Muscle of leg (tissue), 3 donors: ENCODE measurements at regions not wholly inside any gene's neighbourhood (a gene's known extent, or its start where the extent isn't known, plus 50 kb on each side); places are given as distances from the start of the nearest gene placed in this dataset.

Source experiments
- DNase-seq: peaks from one replicate; pipeline ENCODE4 v3.0.0; 2013
- H3K27ac ChIP-seq: one replicate; pipeline ENCODE4 v1.5.1; 2013; ENCODE audit warnings: mild to moderate bottlenecking, low read length, control low read depth
- H3K27me3 ChIP-seq: one replicate; pipeline ENCODE4 v1.6.1; 2013; ENCODE audit warnings: low read length; ENCODE audit not compliant: control insufficient read depth, insufficient read depth
- H3K36me3 ChIP-seq: one replicate; pipeline ENCODE4 v1.6.1; 2013; ENCODE audit warnings: low read length; ENCODE audit not compliant: control insufficient read depth, insufficient read depth
- H3K4me1 ChIP-seq: one replicate; pipeline ENCODE4 v1.6.1; 2013; ENCODE audit warnings: low read length; ENCODE audit not compliant: control insufficient read depth, insufficient read depth
- H3K4me3 ChIP-seq: one replicate; pipeline ENCODE4 v1.5.1; 2013; ENCODE audit warnings: low read length, control low read depth
- H3K9me3 ChIP-seq: replicated peaks from 2 replicates; pipeline ENCODE4 v1.6.1; 2013; ENCODE audit warnings: low read depth, low read length; ENCODE audit not compliant: control insufficient read depth
- WGBS: methylation state at CpG from one replicate; pipeline ENCODE4 v1.1.5; 2013; ENCODE audit warnings: missing lambda C conversion rate; ENCODE audit not compliant: insufficient coverage; 5-methylcytosine and 5-hydroxymethylcytosine counted together

DNA sequence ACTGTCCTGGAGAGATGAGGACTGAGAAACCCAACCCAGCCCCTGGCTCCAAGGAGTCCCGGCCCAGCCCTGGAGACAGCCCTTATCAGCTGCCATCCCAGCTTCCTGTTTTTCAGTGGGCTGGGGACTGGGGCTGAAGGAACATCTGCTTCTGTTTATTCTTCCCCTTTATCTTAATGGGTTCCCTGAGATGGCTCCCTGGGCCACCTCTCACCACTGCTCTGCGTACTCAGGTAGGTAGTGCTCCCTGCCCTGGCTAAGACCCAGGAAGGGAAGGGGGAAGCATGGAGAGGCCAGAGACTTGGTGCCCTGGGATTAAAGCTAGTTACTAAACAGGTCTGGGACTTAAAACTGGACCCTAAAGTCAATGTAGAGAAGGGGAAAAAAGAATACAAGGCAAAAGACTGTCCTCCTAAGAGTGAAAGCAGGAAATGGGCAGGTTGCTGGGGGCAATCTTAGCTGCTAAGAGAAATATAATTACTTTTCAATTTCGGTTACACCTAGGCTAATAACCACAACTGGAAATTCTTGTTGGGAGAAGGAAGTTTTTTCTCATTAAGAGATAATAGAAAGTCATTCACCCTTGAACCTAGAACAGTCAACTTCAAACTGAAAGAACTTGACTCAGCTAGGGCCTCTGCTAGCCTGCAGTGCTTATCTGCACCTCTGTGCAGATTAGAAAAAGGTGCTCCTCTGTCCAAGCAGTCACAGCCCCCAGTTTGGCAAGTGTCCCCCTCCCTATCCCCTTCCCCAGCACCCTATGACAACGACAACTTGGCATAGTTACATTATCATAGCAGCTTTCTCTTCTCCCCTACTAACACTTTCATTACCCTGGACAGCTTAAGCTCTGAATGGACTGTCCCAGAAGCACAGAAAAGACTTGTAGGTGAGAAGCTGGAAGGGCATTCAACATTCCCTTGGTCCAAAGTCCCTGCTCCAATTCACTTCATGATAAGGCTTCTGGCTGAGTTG is 65.6 kb upstream of the KDM7A start:
- WGBS, result 24% methylated on average over 2 of the region's 4 CpGs
- H3K4me3 ChIP-seq, result no peak overlapping the region
- H3K27ac ChIP-seq, result no peak overlapping the region
- no peaks in the 10 kb centered on the region for H3K4me1 ChIP-seq
- H3K36me3 ChIP-seq, result no peaks in the 10 kb centered on the region
- DNase-seq, result peak; percentile 37
- H3K9me3 ChIP-seq, result no peaks in the 10 kb centered on the region
- H3K27me3 ChIP-seq, result peaks cover 2% of the 10 kb centered on the region

DNA sequence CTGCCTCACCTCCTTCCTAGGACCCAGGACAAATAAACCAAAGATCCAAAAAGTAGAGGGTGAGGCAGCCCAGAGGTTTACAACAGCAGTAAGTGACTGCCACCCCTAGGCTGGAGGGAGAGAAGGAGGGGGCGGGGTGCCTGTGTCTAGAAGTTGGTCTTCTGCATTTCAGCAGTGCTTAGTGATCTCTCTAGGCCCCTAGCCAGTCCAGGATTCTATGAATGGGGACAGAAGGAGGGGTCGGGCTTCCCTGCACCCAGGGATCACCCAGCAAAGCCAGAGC is 62.8 kb upstream of the KDM7A start:
- Histone ChIP-seq H3K4me1 (no peaks in the 10 kb centered on the region), H3K4me3 (no peak overlapping the region), H3K27ac (no peak overlapping the region), H3K36me3 (no peaks in the 10 kb centered on the region), H3K9me3 (no peaks in the 10 kb centered on the region), H3K27me3 (peaks cover 2% of the 10 kb centered on the region)
- 86% methylated on average over 1 of the region's 2 CpGs for WGBS
- DNase-seq, result no peak

- Histone ChIP-seq H3K27ac (no peak overlapping the region), H3K4me3 (no peak overlapping the region), H3K9me3 (no peaks in the 10 kb centered on the region), H3K36me3 (no peaks in the 10 kb centered on the region), H3K27me3 (peaks cover 2% of the 10 kb centered on the region), H3K4me1 (no peaks in the 10 kb centered on the region)
- DNase-seq, result no peak
- WGBS, result 69% methylated on average over 5 of the region's 15 CpGs
Observed at GRCh38 chr7:140238778-140239652, 62.2 kb upstream of the KDM7A start.

DNA sequence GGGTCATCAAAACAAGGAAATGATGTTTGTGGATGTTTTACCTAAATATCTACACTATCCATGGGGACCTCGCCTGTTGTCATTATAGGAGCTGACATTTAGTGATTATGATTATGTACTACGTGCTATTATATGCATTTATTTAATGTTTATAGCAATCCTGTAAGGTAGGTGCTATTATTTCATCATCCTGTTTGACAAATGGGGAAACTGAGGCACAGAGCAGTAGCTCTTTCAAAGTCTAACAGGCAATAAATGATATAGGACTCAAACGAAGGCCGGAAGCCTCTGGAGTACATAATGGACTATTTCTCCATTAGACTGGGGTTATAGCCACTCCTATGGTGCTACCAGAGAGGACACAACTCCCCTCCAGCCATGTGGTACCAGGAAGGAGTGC is 60.6 kb upstream of the KDM7A start:
- H3K9me3 ChIP-seq, result no peaks in the 10 kb centered on the region
- WGBS, result no CpG with 5 or more reads among the region's 4 CpGs
- no peak for DNase-seq
- H3K4me3 ChIP-seq, result no peak overlapping the region
- H3K27ac ChIP-seq, result no peak overlapping the region
- H3K27me3 ChIP-seq, result peaks cover 2% of the 10 kb centered on the region
- H3K4me1 ChIP-seq, result no peaks in the 10 kb centered on the region
- no peaks in the 10 kb centered on the region for H3K36me3 ChIP-seq

DNA sequence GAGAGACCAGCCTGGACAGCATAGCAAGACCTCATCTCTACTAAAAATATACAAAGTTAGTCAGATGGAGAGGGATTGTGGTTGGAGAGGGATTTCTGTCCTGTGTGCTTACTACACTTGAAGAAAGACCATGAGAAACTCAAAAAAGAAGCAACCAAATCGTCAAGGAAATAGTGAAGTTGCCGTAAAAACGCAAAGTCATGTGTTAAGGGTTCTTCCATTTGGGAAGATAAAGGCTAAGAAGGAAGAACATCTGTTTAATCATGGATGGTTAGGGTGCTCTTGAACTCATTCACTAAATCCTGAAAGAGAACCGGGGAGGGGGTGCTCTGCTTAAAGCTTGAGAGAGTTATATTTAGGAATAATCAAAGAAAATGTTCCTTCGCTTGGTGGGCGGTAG is 59.8 kb upstream of the KDM7A start:
- peaks cover 3% of the 10 kb centered on the region for H3K4me1 ChIP-seq
- peaks cover 2% of the 10 kb centered on the region for H3K27me3 ChIP-seq
- H3K9me3 ChIP-seq, result no peaks in the 10 kb centered on the region
- H3K4me3 ChIP-seq, result no peak overlapping the region
- H3K36me3 ChIP-seq, result no peaks in the 10 kb centered on the region
- DNase-seq, result no peak
- H3K27ac ChIP-seq, result no peak overlapping the region
- 86% methylated on average over 6 of the region's 6 CpGs for WGBS

DNA sequence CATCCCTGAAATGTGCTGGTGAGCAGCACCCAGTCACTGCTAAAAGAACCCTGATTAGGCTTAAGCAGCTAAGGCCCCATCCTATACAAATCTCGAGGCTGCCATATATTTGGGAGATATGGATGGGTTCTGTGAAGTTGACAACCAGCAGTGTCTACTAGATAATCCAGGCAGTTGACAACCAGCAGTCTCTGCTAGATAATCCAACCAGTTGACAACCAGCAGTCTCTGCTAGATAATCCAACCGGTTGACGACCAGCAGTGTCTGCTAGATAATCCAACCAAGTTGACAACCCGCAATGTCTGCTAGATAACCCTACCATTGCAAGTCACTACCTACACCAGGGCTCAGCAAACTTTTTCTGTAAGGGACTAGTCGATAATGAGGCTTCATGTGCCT is 58.3 kb upstream of the KDM7A start:
- 100% methylated on average over 1 of the region's 5 CpGs for WGBS

DNA sequence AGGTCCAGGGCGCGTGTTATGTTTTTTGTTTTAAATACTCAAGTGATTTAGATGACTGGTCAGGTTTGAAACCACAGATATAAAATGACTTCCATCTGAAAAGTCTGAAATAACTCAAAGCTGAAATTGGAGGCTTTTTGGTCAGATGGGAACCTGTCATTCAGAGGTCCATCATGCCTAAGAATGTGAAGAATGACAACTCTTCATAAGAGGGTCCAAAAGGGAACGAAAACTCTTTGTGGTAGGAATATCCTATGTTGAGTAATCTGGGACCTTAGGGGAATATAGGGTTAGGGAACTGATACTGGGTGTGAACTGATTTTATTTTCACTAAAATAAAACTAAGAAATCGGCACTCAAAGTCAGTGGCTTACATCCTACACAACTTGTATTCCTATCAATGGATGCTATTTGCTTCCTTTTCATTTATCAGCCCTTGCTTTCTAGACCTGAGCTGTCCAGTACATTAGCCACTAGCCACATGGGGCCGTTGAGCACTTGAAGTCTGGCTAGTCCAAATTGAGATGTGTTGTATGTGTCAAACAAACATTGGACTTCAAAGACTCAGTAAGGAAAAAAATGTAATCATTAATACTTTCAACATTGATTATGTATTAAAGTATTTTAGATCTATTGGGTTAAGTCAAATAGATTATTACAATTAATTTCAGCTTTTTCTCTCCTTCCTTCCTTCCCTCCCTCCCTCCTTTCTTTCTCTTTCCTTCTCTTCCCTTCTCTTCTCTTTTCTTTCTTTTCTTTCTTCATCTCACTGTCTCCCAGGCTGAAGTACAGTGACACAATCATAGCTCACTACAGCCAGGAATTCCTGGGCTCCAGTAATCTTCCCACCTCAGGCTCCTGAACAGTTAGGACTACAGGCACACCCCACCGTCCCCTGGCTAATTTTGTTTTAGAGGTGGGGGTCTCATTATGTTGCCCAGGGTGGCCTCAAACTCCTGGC is 56.5 kb upstream of the KDM7A start:
- peaks cover 19% of the 10 kb centered on the region for H3K4me1 ChIP-seq
- H3K27ac ChIP-seq, result no peak overlapping the region
- no peaks in the 10 kb centered on the region for H3K9me3 ChIP-seq
- no CpG with 5 or more reads among the region's 6 CpGs for WGBS
- no peak overlapping the region for H3K4me3 ChIP-seq
- no peaks in the 10 kb centered on the region for H3K36me3 ChIP-seq
- peaks cover 18% of the 10 kb centered on the region for H3K27me3 ChIP-seq
- peak; percentile 41 for DNase-seq

More for the DNA sequence above, 58.3 kb upstream of the KDM7A start:
- Histone ChIP-seq H3K27me3 (peaks cover 14% of the 10 kb centered on the region), H3K4me1 (peaks cover 14% of the 10 kb centered on the region), H3K4me3 (no peak overlapping the region), H3K9me3 (no peaks in the 10 kb centered on the region), H3K27ac (no peak overlapping the region), H3K36me3 (no peaks in the 10 kb centered on the region)
- DNase-seq, result no peak

DNA sequence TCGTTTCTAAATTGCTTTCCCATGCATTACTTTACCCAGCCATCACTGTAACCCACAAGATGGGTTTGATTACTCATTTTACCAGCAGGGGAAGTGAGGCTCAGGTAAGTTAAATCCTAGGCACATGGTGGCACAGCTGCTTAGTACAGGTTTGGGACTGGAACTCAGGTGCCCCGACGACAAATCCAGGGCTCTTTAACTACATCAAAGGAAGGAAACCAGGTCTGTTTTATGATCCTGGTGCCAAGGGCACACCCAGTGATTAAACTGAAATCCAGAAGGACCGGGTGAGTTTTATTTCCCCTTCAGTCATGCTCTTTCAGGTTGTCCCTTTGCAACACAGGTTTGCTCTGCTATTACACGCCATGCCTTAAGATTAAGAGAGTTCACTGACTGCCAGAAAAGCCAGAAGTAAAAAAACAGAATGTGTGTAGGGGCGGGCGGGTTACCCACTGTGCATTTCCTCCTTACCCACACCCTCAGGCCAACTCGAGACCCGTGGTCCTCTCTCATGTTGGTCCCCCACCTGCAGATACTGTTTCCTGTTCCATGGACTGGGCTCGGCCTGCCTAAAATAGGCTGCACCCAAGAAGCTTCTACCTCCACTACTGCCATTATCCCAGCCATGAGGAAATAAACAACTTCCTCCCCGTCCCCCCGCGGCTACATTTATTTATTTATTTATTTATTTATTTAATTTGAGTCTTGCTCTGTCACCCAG is 55.1 kb upstream of the KDM7A start:
- H3K4me1 ChIP-seq, result peaks cover 19% of the 10 kb centered on the region
- WGBS, result 0% methylated on average over 4 of the region's 13 CpGs
- no peak overlapping the region for H3K27ac ChIP-seq
- no peak for DNase-seq
- peak overlapping the region; percentile 50 for H3K4me3 ChIP-seq
- no peaks in the 10 kb centered on the region for H3K9me3 ChIP-seq
- H3K27me3 ChIP-seq, result peaks cover 24% of the 10 kb centered on the region
- no peaks in the 10 kb centered on the region for H3K36me3 ChIP-seq
